ENCODE measurements at regions not wholly inside any gene's neighbourhood (a gene's known extent, or its start where the extent isn't known, plus 50 kb on each side); places are given as distances from the start of the nearest gene placed in this dataset.

GRCh38 chr2:195498839-195499490 lies 158.1 kb upstream of the SLC39A10 start:
- no peaks in the 10 kb centered on the region for H3K36me3 ChIP-seq (replicated peaks; ENCODE audit: insufficient read depth, low read length)
- H3K79me2 ChIP-seq (ENCODE audit: low read length): no peaks in the 10 kb centered on the region
- H4K20me1 ChIP-seq (ENCODE audit: insufficient read depth, low read length): no peaks in the 10 kb centered on the region
- no peaks in the 10 kb centered on the region for H3K27me3 ChIP-seq (replicated peaks; ENCODE audit: insufficient read depth, low read length)
- no peak overlapping the region for H3K4me2 ChIP-seq (ENCODE audit: low read depth, low read length)
- H3K9ac ChIP-seq (ENCODE audit: low read length): no peak overlapping the region
- H3K4me3 ChIP-seq (ENCODE audit: low read length): no peak overlapping the region
- H2AFZ ChIP-seq (ENCODE audit: low read length): no peak overlapping the region
- no peak for TF ChIP-seq EZH2 (optimal IDR thresholded peaks at IDR 0.05; ENCODE audit: low read depth, low read length)
- TF ChIP-seq, protein P1, sequence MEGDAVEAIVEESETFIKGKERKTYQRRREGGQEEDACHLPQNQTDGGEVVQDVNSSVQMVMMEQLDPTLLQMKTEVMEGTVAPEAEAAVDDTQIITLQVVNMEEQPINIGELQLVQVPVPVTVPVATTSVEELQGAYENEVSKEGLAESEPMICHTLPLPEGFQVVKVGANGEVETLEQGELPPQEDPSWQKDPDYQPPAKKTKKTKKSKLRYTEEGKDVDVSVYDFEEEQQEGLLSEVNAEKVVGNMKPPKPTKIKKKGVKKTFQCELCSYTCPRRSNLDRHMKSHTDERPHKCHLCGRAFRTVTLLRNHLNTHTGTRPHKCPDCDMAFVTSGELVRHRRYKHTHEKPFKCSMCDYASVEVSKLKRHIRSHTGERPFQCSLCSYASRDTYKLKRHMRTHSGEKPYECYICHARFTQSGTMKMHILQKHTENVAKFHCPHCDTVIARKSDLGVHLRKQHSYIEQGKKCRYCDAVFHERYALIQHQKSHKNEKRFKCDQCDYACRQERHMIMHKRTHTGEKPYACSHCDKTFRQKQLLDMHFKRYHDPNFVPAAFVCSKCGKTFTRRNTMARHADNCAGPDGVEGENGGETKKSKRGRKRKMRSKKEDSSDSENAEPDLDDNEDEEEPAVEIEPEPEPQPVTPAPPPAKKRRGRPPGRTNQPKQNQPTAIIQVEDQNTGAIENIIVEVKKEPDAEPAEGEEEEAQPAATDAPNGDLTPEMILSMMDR (IDR thresholded peaks at IDR 0.05; ENCODE audit: low read length): no peak
- TF ChIP-seq EZH2phosphoT487 (IDR thresholded peaks at IDR 0.05; ENCODE audit: low read length): no peak
- H3K4me1 ChIP-seq (ENCODE audit: low read length): no peaks in the 10 kb centered on the region
- no peak overlapping the region for H3K27ac ChIP-seq (ENCODE audit: low read length)
- H3K9me3 ChIP-seq (replicated peaks; ENCODE audit: insufficient read depth, low read length): no peaks in the 10 kb centered on the region
- no peak for DNase-seq
- no peaks in the 10 kb centered on the region for H3F3A ChIP-seq (ENCODE audit: insufficient read depth, low read length)
- no peaks in the 10 kb centered on the region for H3K9me2 ChIP-seq (replicated peaks; ENCODE audit: insufficient read depth, low read length)

GRCh38 chr2:195498176-195498575 lies 158.8 kb upstream of the SLC39A10 start:
- H3K4me3 ChIP-seq (ENCODE audit: low read length): no peak overlapping the region
- H3K27ac ChIP-seq (ENCODE audit: low read length): no peak overlapping the region
- H3F3A ChIP-seq (ENCODE audit: insufficient read depth, low read length): no peaks in the 10 kb centered on the region
- peak; percentile 67 for DNase-seq
- no peaks in the 10 kb centered on the region for H3K9me2 ChIP-seq (replicated peaks; ENCODE audit: insufficient read depth, low read length)
- H3K4me2 ChIP-seq (ENCODE audit: low read depth, low read length): no peak overlapping the region
- H3K4me1 ChIP-seq (ENCODE audit: low read length): 0 out of 2 replicates have a peak, but pooled peaks cover 1% of the 10 kb centered on the region
- no peak overlapping the region for H2AFZ ChIP-seq (ENCODE audit: low read length)
- no peaks in the 10 kb centered on the region for H3K36me3 ChIP-seq (replicated peaks; ENCODE audit: insufficient read depth, low read length)
- H3K27me3 ChIP-seq (replicated peaks; ENCODE audit: insufficient read depth, low read length): no peaks in the 10 kb centered on the region
- H3K9ac ChIP-seq (ENCODE audit: low read length): no peak overlapping the region
- no peaks in the 10 kb centered on the region for H3K79me2 ChIP-seq (ENCODE audit: low read length)
- TF ChIP-seq EZH2 (optimal IDR thresholded peaks at IDR 0.05; ENCODE audit: low read depth, low read length): no peak
- TF ChIP-seq EZH2phosphoT487 (IDR thresholded peaks at IDR 0.05; ENCODE audit: low read length): no peak
- TF ChIP-seq, protein P1 (IDR thresholded peaks at IDR 0.05; ENCODE audit: low read length): peak; percentile 57
- H3K9me3 ChIP-seq (replicated peaks; ENCODE audit: insufficient read depth, low read length): no peaks in the 10 kb centered on the region
- H4K20me1 ChIP-seq (ENCODE audit: insufficient read depth, low read length): no peaks in the 10 kb centered on the region

DNA sequence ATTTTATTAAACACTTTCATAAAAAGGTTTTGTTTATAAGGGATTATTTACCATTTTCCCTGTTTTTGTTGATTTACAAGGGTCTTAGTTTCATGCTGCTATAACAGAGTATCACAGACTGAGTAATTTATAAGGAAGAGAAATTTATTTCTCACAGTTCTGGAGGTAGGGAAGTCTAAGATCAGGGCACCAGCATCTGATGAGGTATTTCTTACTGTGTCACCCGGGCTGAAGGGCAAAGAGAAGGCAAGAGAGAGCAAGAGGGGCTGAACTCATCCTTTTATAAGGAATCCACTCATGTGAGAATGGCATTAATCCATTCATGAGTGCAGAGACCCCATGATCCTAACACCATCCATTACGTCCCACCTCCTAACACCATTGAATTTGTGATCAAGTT lies 160.0 kb upstream of the SLC39A10 start:
- no peak overlapping the region for H3K4me2 ChIP-seq (ENCODE audit: low read depth, low read length)
- TF ChIP-seq EZH2phosphoT487 (IDR thresholded peaks at IDR 0.05; ENCODE audit: low read length) (no peak), EZH2 (optimal IDR thresholded peaks at IDR 0.05; ENCODE audit: low read depth, low read length) (no peak)
- TF ChIP-seq, protein P1 (IDR thresholded peaks at IDR 0.05; ENCODE audit: low read length): no peak

More for the DNA sequence above, 160.0 kb upstream of the SLC39A10 start:
- no peaks in the 10 kb centered on the region for H4K20me1 ChIP-seq (ENCODE audit: insufficient read depth, low read length)
- no peaks in the 10 kb centered on the region for H3K27me3 ChIP-seq (replicated peaks; ENCODE audit: insufficient read depth, low read length)
- DNase-seq: no peak
- no peak overlapping the region for H3K9ac ChIP-seq (ENCODE audit: low read length)
- H3K4me1 ChIP-seq (ENCODE audit: low read length): 0 out of 2 replicates have a peak, but pooled peaks cover 3% of the 10 kb centered on the region
- no peaks in the 10 kb centered on the region for H3K36me3 ChIP-seq (replicated peaks; ENCODE audit: insufficient read depth, low read length)
- H3K27ac ChIP-seq (ENCODE audit: low read length): no peak overlapping the region
- no peaks in the 10 kb centered on the region for H3K79me2 ChIP-seq (ENCODE audit: low read length)
- no peak overlapping the region for H3K4me3 ChIP-seq (ENCODE audit: low read length)
- no peaks in the 10 kb centered on the region for H3K9me3 ChIP-seq (replicated peaks; ENCODE audit: insufficient read depth, low read length)
- no peak overlapping the region for H2AFZ ChIP-seq (ENCODE audit: low read length)
- H3K9me2 ChIP-seq (replicated peaks; ENCODE audit: insufficient read depth, low read length): no peaks in the 10 kb centered on the region
- no peaks in the 10 kb centered on the region for H3F3A ChIP-seq (ENCODE audit: insufficient read depth, low read length)
